ENCODE measurements at regions not wholly inside any gene's neighbourhood (a gene's known extent, or its start where the extent isn't known, plus 50 kb on each side); places are given as distances from the start of the nearest gene placed in this dataset.

DNA sequence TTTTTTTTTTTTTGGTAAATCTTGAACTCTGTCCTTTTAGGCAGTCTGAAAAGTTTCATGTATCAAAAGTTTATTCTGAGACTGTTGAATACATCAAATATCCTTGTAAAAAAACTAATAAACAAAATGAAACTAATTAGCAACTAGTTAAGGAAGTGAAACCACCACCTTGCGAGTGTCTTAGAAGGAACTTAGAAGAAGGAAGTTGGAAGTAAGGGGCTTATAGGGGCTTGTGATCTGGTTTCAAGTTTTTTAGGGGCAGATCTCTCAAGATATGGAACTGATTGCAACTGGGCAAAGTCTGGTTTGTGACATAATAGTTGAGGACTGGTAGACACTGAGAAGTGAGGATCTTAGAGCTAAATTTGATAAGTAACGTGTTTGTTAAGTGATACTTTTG is 748.8 kb downstream of the C12orf50 start:
- no peak overlapping the region for H3K4me3 ChIP-seq (ENCODE audit: low read length)
- TF ChIP-seq, protein P1, sequence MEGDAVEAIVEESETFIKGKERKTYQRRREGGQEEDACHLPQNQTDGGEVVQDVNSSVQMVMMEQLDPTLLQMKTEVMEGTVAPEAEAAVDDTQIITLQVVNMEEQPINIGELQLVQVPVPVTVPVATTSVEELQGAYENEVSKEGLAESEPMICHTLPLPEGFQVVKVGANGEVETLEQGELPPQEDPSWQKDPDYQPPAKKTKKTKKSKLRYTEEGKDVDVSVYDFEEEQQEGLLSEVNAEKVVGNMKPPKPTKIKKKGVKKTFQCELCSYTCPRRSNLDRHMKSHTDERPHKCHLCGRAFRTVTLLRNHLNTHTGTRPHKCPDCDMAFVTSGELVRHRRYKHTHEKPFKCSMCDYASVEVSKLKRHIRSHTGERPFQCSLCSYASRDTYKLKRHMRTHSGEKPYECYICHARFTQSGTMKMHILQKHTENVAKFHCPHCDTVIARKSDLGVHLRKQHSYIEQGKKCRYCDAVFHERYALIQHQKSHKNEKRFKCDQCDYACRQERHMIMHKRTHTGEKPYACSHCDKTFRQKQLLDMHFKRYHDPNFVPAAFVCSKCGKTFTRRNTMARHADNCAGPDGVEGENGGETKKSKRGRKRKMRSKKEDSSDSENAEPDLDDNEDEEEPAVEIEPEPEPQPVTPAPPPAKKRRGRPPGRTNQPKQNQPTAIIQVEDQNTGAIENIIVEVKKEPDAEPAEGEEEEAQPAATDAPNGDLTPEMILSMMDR (conservative IDR thresholded peaks at IDR 0.05; ENCODE audit: low read length) = no peak
- no peak for DNase-seq (ENCODE audit: low read depth)

DNA sequence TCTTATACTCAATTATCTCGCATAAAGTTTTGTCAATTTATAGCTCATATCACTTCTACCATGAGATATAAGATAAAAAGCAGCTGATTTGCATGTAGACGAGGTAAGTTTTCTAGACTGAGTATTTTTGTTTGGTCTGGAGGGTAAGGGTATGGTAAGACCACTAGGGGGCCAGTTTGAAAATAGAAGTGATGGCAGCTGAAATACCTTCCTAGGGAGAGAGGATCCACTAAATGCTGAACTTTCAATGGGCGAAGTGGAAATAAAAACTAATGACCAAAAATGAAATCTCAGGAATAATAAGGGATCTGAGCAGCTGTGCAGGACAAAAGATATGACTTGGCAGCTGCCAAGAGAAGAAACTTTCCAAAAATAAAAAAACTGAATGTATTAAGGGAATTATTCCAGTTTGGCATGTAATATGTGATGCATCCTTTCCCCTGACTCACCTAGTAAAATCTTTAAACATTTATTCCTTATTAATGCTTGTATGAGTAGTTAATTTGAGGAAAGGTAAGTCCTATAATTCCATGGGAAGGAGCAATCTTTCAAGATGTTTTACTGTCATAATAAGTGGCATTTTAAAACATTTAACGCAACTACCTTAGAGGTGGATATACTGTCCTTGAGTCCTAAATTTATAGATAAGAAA is 754.5 kb downstream of the C12orf50 start:
- H3K4me3 ChIP-seq (ENCODE audit: low read length) = no peak overlapping the region
- TF ChIP-seq, protein P1 (conservative IDR thresholded peaks at IDR 0.05; ENCODE audit: low read length) = peak; percentile 33
- no peak for DNase-seq (ENCODE audit: low read depth)

DNA sequence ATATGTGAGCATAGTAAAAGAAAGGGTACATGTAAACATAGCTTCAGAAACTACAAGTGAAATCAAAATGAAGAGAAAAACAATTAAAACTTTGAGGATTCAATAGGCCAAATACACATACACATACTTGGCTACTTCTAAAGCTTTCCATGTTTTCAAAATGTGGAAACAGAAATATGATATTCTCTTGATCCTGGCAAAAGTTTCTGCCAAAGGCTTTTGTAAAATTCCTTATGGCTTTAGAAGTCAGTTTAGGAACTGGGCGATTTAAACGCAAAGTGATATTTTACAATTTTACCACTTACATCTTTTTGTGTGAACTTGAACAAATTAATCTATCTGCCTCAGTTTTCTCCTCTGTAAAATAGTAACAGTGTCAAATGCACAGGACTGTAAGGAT is 756.4 kb downstream of the C12orf50 start:
- DNase-seq (ENCODE audit: low read depth) = no peak
- TF ChIP-seq, protein P1 (conservative IDR thresholded peaks at IDR 0.05; ENCODE audit: low read length) = no peak
- no peak overlapping the region for H3K4me3 ChIP-seq (ENCODE audit: low read length)

DNA sequence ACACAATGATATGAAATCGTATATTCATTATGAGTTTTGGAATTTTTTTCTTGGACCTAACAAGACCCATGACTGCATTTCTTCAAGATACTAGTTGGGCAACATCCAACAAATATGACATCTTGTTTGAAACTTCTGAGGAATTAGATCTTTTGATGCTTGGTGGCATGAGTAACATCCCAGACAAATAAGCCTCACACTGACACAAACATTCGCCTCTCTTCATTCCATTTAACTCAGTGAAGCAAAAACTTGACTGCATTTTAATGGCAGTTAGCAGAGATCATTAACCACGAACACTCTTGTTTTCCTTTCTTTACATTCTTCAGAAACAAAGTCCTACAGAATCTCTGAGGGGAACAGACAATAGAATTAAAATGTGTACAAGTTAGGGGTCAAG is 758.3 kb downstream of the C12orf50 start:
- DNase-seq (ENCODE audit: low read depth) = peak; percentile 11
- H3K4me3 ChIP-seq (ENCODE audit: low read length) = no peak overlapping the region
- TF ChIP-seq, protein P1 (conservative IDR thresholded peaks at IDR 0.05; ENCODE audit: low read length) = no peak

DNA sequence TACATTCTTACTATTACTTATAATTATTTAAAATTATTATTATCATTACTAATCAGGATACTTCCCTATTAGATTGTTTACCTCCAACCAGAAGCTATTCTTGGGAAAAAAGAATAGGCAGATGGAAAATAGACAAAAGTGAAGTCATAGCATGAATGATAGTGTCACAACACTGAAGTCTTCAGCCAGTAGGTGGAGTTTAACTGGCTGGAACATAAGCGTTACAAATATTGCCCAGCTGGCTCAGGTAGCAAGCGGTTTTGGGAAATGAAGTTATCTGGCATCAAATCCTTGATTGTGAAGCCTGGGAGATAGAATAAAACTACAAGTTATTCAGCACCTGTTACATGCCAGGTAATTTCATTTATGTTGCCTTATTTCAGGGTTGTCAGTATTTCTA is 762.9 kb downstream of the C12orf50 start:
- TF ChIP-seq, protein P1 (conservative IDR thresholded peaks at IDR 0.05; ENCODE audit: low read length) = no peak
- no peak for DNase-seq (ENCODE audit: low read depth)
- H3K4me3 ChIP-seq (ENCODE audit: low read length) = no peak overlapping the region

DNA sequence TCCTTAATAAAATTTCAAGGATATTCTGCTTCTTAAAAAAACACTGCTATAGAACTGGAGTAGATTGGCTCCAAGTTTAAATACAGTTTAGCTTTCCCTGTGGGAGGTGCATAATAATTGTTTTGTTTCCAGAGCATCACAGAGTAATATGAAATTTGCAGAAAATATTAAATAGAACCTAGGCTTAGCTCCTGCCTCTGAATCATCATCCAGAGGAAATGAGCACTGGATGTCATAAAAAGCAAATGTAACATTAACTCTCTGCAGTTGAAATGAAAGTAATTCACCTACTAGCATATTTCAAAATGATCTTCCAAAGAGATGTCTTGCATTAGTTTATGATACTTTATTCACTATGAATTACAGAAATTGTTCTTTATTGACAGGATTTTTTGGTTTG is 769.8 kb downstream of the C12orf50 start:
- TF ChIP-seq, protein P1 (conservative IDR thresholded peaks at IDR 0.05; ENCODE audit: low read length) = no peak
- no peak for DNase-seq (ENCODE audit: low read depth)
- H3K4me3 ChIP-seq (ENCODE audit: low read length) = no peak overlapping the region

DNA sequence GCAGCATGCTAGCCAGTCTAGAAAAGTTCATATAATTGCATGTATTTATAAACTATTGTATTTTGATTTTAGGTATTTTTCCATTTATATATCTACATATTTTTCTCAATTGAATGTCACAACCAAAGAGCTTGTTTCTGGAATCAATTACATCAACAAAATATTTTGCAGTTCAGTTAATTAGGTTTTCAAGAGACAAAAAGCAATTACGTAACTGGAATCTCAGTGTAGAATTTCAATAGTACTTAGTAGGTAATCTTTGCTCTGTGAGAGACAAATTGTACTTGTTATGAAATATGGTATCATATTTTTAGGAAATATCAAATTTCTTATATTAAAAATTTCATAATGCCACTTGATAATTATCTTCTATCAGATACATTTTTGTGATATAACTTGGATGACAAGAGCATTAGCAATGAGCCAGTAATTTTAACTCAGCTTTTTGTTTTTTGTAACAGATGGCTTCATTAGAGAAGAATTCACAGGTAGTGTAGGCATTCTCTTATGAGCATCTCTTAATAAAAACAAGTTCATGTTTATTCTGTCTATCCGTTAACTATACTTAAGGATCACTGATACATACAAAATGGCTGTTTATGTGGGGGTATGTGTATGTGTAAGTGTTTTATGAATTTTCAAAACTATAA is 774.7 kb downstream of the C12orf50 start:
- no peak overlapping the region for H3K4me3 ChIP-seq (ENCODE audit: low read length)
- TF ChIP-seq, protein P1 (conservative IDR thresholded peaks at IDR 0.05; ENCODE audit: low read length) = no peak
- no peak for DNase-seq (ENCODE audit: low read depth)

Data from AG10803 (cell line).